H1 (cell line): ENCODE measurements at regions not wholly inside any gene's neighbourhood (a gene's known extent, or its start where the extent isn't known, plus 50 kb on each side); places are given as distances from the start of the nearest gene placed in this dataset.

Source experiments
- CBX5 ChIP-seq: fragments of 300-800, 300-1000 bp; sonication (generic); IDR thresholded peaks from 2 replicates; pipeline ENCODE4 v1.7.1; 2016; ENCODE audit warnings: antibody characterized with exemption, low read length, low read depth
- CHD7 ChIP-seq: fragments of 300-600 bp; sonication (generic); IDR thresholded peaks from 2 replicates; pipeline ENCODE4 v1.7.1; 2012; ENCODE audit warnings: low read length, moderate library complexity, mild to moderate bottlenecking, inconsistent platforms; ENCODE audit not compliant: insufficient replicate concordance
- CTCF ChIP-seq, 3 experiments: IDR thresholded peaks; 1 replicate in 2 of 3; 2 replicates in 1 of 3; pipeline versions ENCODE4 v1.5.1 to v1.6.1; 2011; ENCODE audit warnings: low read length in 3 of 3, mild to moderate bottlenecking in 3 of 3, inconsistent platforms in 2 of 3, low read depth in 1 of 3, moderate library complexity in 1 of 3; ENCODE audit not compliant: insufficient read depth in 1 of 3; ENCODE audit errors: control extremely low read depth in 1 of 3
- HDAC2 ChIP-seq, 2 experiments: fragments of 300-600 bp in 1 of 2; sonication (generic) in 1 of 2; IDR thresholded peaks; 2 replicates each; pipeline ENCODE4 v1.6.1; 2011 to 2012; ENCODE audit warnings: low read depth in 2 of 2, low read length in 2 of 2, mild to moderate bottlenecking in 2 of 2, moderate library complexity in 2 of 2, borderline replicate concordance in 1 of 2, inconsistent platforms in 1 of 2
- KDM4A ChIP-seq: IDR thresholded peaks from one replicate; pipeline ENCODE4 v1.7.1; 2012; ENCODE audit warnings: low read depth, mild to moderate bottlenecking, moderate library complexity, low read length, inconsistent platforms; ENCODE audit not compliant: severe bottlenecking
- POLR2A ChIP-seq, 2 experiments: IDR thresholded peaks; 1 replicate in 1 of 2; 2 replicates in 1 of 2; pipeline ENCODE4 v1.6.1; 2011; ENCODE audit warnings: low read depth in 2 of 2, low read length in 2 of 2, mild to moderate bottlenecking in 2 of 2; ENCODE audit errors: control extremely low read depth in 1 of 2
- POLR2AphosphoS5 ChIP-seq: IDR thresholded peaks from 2 replicates; pipeline ENCODE4 v1.6.1; 2011; ENCODE audit warnings: low read depth, low read length

GRCh38 chr9:18195223-18195622 is 278.7 kb upstream of the ADAMTSL1 start (continued):
- TF ChIP-seq CHD7, result no peak
- no peak for TF ChIP-seq HDAC2 (IDR thresholded peaks at IDR 0.05; ENCODE audit: borderline replicate concordance in 1 of 2, low read depth in 2 of 2, low read length in 2 of 2)
- TF ChIP-seq KDM4A, result no peak
- no peak for TF ChIP-seq CTCF (IDR thresholded peaks at IDR 0.05; ENCODE audit: control extremely low read depth in 1 of 3, insufficient read depth in 1 of 3, low read depth in 1 of 3, low read length in 3 of 3)
- no peak for TF ChIP-seq POLR2AphosphoS5
- TF ChIP-seq POLR2A (IDR thresholded peaks at IDR 0.05; ENCODE audit: control extremely low read depth in 1 of 2, low read depth in 2 of 2, low read length in 2 of 2), result no peak
- no peak for TF ChIP-seq CBX5
- TF ChIP-seq, all 59 proteins: peak for 0
